Forelimb muscle (tissue), 1 donor: ENCODE measurements at regions not wholly inside any gene's neighbourhood (a gene's known extent, or its start where the extent isn't known, plus 50 kb on each side); places are given as distances from the start of the nearest gene placed in this dataset.

Experiments
- DNase-seq: peaks from one replicate; pipeline ENCODE4 v3.0.0-alpha.2; 2013; ENCODE audit warnings: low read depth

DNA sequence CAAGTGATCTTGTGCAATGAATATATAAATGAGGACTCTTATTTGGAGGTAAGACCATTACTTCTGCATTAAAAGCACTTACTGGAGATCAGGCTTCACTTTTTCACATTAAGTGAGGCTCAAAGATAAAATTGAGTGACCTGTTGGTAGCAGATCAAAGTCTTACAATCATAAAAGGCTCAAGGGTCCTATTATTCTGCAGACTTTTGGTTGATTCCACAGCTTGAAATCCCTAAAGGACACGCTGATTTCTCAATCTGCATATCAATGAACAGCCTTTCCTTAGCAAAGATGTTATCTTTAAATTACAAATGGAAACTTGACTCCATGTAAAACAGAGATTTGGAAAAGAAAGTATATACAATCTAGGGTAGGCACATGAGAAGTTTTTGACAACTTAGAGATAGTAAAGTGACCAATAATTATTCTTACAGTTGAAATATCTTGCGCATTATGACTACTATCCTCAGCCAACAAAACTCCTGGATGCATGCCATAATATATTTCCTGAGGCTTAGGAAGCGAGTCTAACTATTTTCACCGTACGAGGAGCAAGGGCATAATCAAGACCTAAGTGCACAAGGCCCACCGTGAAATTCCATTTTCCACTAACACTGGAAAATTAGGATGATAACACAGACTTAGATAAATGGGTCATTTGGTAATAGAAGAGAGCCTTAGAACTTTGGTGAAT lies 640.7 kb downstream of the LIG4 start:
- DNase-seq = no peak

DNA sequence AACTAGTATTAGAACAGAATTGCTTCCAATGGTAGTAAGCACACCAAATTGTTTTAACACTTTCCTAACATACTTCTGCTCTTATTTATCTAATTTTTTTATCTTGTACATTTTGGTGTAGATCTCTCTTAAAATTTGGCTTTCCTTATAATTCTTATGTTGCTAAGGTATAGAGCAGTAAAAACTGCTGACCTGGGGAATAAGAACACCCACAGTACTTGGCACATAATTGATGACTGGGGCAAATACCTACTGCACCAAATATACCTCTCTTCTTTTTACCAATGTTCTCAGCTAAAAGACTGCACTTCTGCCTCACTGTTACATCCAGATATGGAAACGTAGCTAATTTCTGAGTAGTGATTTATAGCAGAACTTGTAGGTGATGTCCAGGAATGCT lies 642.2 kb downstream of the LIG4 start:
- DNase-seq = no peak

DNA sequence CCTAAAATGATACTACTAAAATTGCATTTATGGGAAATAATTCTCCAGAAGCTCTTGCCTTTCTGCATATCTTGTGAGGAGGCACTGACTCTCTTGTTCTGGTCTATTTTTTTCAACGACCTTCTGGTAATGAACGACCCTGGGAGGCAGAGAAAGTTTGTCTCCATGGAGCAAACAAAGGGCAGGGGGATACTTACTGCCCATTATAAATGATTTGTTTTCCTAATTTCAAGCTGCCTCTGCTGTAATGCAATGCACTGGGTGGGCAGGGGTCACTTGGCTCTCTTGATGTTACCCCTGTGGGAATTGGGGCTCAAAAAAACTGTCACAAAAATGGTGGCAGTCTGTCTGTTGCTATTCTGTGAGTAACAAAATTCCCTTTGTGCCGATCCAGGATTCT lies 643.2 kb downstream of the LIG4 start:
- DNase-seq = no peak

DNA sequence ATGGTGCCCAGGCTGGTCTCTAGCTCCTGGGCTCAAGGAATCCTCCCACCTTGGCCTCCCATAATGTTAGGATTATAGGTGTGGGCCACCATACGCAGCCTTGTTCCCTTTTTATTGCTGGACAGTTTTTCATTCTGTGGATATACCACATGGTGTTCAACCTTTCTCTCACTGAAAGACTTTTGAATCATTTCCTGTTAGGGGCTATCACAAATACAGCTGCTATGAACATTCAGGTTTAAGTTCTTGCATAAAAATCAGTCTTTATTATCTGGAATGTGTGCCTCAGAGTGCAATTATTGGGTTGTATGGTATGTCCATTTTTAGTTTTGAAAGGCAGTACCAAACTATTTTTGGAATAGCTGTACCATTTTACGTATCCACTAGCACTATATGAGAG lies 647.2 kb downstream of the LIG4 start:
- no peak for DNase-seq

DNA sequence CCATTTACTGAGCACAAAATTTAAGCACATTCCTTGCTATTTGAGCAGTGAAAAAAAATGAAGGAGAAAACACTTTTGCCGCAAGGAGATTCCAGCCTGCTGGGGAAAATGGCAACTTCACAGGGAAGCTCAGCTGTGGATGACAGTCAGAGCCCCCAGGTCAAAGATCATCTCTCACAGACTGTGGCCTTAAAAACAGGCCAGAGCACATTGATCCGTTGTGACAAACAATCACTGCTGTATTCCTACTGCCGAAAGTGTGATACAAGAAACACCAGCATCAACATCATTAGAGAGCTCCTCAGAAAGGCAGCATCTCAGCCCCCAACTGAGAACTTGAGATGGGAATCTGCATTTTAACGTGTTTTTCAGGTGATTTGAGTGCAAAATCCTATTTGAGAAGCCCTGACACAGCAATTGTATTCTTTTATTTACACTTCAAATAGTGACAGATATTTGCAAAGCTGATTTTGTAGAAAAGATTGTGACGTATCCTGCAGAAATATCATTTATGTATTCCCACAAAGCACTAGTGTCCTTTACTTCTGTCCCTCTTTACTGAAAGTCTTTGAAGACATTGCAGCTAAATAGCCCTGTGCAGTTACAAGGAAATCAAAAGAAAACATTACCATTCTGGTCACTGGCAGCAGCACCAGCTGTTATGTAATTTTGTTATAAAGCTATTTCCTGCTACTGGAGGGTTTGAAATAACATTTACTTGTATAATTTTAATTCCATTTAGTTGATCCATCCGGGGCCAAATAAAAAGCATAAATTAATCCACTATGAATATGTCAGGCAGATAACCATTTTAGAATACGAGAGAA lies 652.0 kb downstream of the LIG4 start:
- no peak for DNase-seq

DNA sequence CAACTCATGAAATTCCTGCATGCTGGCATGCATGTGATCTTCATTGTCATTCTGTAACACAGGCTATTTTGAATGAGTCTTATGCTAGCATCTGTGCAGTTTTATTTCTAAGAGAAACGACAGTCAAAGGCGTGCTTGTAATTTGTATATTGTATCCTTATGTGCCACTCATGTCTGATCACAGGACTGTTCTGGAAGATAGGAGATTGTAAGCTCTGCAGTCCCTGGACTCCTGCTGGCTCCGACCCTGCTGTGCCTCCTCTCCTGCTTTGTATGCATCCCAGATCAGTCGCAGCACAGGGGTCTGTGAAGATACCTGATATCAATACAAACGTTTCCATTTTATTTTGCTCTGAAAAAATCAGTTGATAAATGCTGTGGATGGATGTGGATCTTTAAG lies 653.1 kb downstream of the LIG4 start:
- DNase-seq = no peak

DNA sequence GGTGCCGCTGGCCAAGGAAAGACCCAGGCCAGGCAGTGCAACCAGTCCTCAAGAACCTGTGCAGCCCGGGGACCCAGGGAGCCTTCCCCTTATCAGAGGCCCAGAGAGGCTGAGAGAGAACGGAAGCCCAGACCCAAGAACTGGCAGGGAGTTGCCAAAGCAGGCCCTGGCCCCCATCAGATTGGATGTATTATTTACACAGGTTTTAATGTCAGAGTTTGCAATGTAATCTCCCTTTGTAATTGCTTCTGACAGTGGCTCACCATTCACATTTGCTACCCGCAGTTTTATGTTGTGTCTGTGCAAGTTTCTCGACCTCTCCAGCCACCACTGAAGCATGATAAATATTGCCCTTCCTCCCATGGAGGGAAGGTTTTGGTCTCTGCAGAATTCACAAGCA lies 660.9 kb downstream of the LIG4 start:
- no peak for DNase-seq

DNA sequence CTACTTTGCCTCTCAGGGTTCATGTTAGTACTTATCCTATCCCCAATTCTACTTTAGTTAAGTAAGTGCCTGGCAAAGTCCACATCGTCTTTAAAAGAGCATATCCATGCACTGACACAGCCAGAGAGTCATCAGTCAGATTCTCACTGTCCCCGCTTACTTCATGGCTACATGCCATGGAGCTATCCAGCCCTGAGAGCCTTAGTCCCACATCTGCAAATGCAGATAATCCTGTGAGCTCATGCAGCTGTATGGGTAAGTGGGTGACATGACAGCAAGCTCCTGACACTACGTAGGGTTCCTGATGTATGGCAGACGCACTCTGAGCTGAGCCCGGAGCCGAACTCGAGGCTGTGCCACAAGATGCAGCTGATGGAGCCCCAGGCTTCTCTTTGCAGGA lies 661.5 kb downstream of the LIG4 start:
- DNase-seq = no peak

DNA sequence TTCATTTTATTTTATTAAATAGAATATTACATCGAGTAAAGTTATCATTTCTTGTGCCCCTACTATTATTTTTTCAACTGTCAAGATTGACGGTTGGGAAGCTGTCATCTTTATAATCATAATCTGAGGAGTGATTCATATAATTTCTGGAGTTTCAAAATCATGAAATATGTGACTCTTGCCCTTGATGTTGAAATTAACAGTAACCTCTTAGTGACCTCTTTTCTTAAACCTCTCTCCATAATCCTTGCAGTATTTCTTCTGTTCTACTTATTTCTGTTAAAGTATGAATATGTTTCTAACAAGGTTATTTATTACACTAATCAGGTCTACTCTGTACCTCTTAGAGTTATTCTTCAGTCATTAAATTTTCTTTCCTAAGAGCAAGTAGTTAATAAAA lies 663.8 kb downstream of the LIG4 start:
- no peak for DNase-seq

DNA sequence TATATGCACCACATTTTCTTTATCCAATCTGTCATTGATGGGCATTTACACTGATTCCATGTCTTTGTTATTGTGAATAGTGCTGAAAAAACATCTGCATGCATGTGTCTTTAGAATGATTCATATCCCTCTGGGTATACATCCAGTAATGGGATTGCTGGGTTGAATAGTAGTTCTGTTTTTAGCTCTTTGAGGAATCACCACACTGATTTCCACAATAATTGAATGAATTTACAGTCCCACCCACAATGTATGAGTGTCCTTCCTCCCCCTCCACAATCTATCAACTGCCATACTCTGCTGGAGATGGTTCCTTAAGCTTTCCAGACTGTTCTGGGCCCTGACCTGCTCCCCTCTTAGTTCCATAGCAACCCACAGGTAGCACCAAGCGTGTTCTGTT lies 667.0 kb downstream of the LIG4 start:
- no peak for DNase-seq

DNA sequence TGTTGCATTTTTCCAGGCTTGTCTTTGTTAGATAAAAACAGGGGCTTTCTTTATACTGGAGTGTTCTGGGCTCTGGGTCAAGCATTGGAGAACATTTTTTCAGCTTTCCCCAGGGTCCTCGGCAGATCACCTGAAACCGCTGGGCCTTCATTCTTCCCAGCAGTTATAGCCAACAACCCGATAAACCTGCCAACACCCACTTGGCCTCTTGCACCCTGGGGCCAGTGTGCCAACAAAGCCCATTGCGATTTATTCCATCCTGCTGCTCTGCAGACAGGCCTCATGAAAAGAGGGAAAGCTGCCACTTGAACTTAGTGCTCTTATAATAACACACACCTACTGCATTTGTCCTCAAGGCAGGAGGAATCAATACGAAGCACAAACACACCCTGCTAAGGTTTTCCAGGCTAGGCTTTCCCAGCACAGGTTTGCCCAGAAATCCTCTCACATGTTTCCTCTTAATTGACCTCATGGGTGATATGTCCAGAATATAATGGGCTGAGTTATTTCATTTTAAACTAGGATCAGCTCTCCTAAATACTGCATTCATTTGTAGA lies 669.3 kb downstream of the LIG4 start:
- no peak for DNase-seq

DNA sequence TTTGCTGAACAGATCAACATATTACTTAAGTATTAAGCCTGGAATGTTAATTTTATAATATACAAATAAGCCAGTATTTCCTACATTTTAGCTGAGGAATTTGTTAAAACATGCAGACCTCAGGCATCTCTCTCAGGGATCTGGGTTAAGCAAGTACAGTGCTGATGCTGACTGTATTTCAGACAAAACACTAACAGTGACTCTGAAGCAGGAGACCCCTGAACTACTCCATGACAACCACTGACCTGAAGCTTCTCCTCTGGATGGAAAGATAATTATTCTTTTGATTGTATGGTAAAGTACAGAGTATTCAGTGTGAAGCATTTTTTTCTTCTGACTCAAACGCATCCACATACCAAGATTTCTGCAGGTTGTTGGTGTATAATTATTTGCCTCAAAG lies 680.8 kb downstream of the LIG4 start:
- DNase-seq = no peak

DNA sequence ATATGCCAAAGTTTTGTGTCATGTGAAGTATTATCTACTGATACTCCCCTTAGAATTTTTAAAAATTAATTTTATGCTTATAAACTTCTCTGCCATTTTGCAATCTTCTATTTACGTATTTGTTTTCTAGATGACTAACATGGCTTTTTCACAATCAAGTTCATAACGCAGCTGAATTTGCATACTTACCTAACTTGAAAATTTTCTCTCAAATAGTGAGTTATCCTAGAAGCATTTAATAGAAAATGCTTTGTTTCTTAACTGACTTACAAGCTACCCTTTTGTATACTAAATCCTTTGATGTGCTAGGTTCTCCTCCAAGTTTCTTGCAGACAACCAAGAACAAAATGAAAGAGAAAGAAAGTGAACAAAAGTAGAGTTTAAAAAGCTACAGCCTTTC lies 683.5 kb downstream of the LIG4 start:
- DNase-seq = no peak

DNA sequence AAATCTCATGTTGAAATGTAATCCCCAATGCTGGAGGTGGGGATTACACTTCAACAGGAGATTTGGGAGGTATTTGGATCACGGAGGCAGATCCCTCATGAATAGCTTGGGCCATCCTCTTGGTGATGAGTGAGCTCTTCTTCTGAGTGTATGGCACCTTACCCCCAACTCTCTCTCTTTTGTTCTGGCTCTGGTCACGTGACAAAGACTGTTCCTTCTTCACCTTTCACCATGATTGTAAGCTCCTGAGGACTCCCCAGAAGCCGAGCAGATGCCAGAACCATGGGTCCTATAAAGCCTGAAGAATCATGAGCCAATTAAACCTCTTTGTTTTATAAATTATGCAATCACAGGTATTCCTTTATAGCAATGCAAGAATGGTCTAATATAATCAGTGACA lies 684.2 kb downstream of the LIG4 start:
- DNase-seq = no peak

DNA sequence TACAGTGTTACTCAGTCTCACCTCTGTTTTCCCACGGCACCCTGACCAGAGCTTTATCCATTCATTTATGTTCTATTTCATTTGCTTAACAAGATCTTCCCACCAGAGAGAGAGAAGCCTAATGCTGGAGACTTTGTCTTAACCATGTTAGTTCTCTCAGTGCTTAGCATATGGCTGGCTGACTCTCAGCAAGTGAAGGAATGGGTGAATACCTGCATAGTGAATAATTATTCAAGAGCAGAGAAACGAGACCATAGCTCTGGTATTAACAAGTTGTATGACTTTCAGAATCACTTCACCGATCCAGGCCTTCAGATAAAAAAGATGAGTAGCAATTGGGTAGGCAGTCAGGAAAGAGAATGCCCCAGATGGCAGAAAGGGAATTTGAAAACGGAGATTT lies 686.3 kb downstream of the LIG4 start:
- DNase-seq = no peak

DNA sequence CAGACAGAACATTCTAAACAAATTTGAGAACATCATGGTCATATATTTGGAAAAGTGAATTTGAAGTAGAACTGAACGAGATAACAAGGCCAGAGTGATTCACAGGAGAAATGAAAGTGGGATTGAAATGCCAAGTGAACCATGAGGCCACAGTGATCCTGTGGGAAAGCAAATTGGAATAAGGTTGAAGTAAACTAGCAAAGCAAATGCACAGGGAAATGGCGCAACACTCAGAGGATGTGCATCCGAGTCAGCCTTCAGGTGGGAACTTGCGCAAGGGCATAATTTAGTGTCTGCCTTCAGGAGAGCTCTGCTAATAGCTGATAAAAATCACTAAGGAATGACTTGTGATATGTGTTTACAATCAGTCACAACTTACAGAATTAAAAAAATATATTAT lies 696.6 kb downstream of the LIG4 start:
- no peak for DNase-seq

DNA sequence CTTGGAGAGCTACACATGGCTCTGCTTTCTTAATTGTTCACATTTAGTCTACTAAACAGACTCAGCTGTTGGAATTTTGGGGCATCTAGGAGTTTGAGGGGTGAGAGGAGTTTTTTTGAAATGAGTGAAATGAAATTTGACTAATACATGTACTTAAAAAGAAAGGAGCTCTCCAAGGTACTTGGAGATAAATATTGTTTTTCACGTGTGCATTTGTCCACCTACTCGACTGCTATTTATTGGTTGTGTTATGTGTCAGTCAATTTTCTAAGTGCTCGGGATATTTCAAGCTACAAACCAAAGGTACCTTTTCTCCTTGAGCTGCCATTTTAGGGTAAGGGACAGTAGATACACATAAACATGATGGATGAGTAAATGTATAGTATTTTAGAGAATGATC lies 697.0 kb downstream of the LIG4 start:
- DNase-seq = no peak

DNA sequence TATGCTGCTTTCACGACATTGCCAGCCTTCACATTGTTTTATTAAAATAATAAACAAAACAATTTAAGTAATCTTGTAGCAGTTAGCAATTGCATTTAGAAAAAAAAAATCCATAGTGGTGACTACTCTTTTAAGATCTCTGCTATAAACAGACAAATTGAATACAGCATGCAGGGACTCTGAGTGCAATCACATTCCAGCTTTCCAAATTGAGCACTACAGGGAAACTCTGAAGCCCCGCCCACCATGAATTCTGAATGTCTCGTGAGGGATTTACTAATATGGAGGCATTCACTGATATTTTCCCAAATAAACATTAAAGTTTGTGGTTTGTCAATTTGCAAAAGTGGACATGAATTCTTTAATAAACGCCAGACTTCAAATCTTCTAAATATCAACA lies 698.8 kb downstream of the LIG4 start:
- no peak for DNase-seq

DNA sequence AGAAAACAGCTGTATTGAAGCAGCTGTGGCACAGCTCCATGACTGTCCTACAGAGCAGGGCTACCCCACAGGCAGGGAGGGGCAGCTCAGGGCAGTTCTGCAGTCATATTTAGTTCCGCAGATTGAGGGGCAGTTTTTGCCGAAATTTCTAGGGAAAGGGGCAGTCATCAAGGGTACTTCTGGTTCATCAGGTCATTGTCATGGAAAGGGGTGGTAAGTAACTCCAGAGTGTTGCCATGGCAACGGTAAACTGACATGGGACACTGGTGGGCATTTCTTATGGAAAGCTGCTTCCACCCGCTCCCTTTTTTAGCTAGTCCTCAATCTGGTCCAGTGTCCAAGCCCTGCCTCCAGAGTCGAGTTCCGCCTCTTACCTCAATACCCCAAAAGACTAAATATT lies 702.8 kb downstream of the LIG4 start:
- DNase-seq = no peak

DNA sequence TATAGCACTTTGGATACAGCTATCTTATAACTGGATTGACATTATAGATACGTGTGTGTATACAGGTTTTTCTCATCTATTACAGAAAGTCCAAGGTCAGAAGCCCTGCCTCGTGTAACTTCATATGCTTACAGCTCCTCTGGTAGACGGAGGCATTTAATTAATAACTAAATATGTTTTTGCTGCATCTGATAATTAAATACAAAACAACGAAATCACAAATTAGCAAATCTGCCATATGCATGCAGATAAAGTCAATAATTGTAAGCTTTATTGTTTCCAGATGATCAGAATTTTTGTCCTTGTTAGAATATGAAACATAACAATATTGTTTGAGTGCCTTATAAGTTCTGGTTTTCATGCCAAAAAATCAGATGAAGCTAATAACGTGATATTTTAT lies 717.7 kb downstream of the LIG4 start:
- DNase-seq = no peak

DNA sequence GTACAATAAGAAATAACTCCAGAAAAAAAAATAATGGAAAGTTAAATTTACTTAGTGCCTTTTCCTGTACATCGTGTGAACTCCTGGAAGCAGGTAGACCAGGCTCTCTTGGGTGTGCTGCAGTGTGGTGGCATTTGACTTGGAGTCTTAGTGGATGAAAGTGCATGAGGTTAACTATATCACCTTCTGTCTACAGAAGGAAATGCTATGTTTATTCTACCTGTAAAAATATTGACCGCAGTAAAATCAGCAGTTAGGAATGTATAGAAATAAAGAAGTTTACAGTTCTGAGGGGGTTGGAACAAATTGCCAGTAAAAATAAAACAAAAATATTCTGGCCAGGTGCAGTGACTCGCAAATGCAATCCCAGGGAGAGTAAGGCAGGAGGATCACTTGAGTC lies 722.1 kb downstream of the LIG4 start:
- DNase-seq = no peak

DNA sequence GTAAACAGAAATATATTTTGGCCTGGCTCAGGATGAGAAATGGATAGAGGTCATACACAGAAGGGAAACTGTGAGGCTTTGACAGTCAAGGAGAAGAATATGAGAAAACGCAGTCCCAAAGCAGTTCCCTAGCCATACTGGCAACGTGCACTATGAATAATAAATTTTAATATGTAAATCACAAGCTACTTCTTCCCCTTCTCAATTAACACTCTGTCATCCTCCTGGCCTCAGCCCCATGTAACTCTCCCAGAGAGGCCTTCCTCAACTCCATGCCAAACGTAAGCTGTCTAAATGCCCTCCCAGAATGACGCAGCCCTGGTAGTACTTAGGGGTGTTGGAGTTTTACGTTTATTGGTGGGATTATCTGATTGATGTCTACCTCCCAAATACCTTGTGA lies 732.6 kb downstream of the LIG4 start:
- DNase-seq = no peak

DNA sequence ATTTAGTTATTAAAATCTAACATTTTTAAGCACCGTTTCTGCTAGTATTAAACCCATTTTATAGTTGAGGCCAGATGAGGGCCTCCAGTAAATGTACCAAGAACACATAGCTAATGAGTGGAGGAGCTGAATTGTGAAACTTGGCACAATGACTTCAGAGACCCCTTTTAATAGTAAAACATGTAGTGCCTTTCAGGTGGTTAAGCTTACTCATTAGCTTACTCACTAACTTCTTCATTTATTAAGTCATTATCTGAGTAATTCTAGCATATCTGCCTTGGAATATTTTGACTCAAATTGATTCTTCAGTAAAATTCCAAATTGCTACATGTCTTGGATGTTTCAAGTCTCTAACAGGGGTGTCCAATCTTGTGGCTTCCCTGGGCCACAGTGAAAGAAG lies 735.2 kb downstream of the LIG4 start:
- no peak for DNase-seq
